Liver (tissue), 8 donors: ENCODE measurements at regions not wholly inside any gene's neighbourhood (a gene's known extent, or its start where the extent isn't known, plus 50 kb on each side); places are given as distances from the start of the nearest gene placed in this dataset.

ENCODE experiments used
- DNase-seq: peaks from one replicate; pipeline ENCODE4 v3.0.0-alpha.2; 2017; ENCODE audit warnings: low spot score
- H3K27ac ChIP-seq, 2 donors: one replicate each; pipeline ENCODE4 v1.7.0; 2013; ENCODE audit warnings: inconsistent platforms in 2 of 2, low read length in 2 of 2, control low read depth in 1 of 2, low read depth in 1 of 2, mild to moderate bottlenecking in 1 of 2
- H3K27me3 ChIP-seq, 4 donors: one replicate each; pipeline versions ENCODE4 v1.6.1 to v1.7.0; 2013; ENCODE audit warnings: low read length in 3 of 4, inconsistent platforms in 1 of 4, mild to moderate bottlenecking in 1 of 4, moderate library complexity in 1 of 4; ENCODE audit not compliant: control insufficient read depth in 4 of 4, insufficient read depth in 4 of 4
- H3K36me3 ChIP-seq, 4 donors: one replicate each; pipeline versions ENCODE4 v1.6.1 to v1.7.0; 2013; ENCODE audit warnings: low read length in 3 of 4, mild to moderate bottlenecking in 3 of 4, low read depth in 1 of 4, moderate library complexity in 1 of 4; ENCODE audit not compliant: control insufficient read depth in 4 of 4, insufficient read depth in 3 of 4
- H3K4me1 ChIP-seq, 4 donors: one replicate each; pipeline versions ENCODE4 v1.6.1 to v1.7.0; 2013; ENCODE audit warnings: low read length in 3 of 4, mild to moderate bottlenecking in 3 of 4, moderate library complexity in 1 of 4; ENCODE audit not compliant: control insufficient read depth in 4 of 4, insufficient read depth in 4 of 4
- H3K4me3 ChIP-seq, 3 donors: one replicate each; pipeline versions ENCODE4 v1.6.1 to v1.7.0; 2013; ENCODE audit warnings: low read length in 3 of 3, control low read depth in 1 of 3, low read depth in 1 of 3, mild to moderate bottlenecking in 1 of 3
- H3K9ac ChIP-seq, 2 donors: one replicate each; pipeline ENCODE4 v1.7.0; 2013; ENCODE audit warnings: low read length in 2 of 2, mild to moderate bottlenecking in 2 of 2, moderate library complexity in 2 of 2, control low read depth in 1 of 2, low read depth in 1 of 2
- H3K9me3 ChIP-seq, 4 donors: one replicate each; pipeline versions ENCODE4 v1.6.1 to v1.7.0; 2013; ENCODE audit warnings: low read length in 3 of 4; ENCODE audit not compliant: control insufficient read depth in 4 of 4
- CTCF ChIP-seq: fragments of 150-350 bp; IDR thresholded peaks from 2 replicates; pipeline ENCODE4 v1.5.1; 2017; ENCODE audit warnings: improper control_type of control experiment, low read depth, low read length; ENCODE audit not compliant: missing input control
- EGR1 ChIP-seq, 2 donors: IDR thresholded peaks; 2 replicates each; pipeline ENCODE4 v1.6.1; 2016 to 2018; ENCODE audit warnings: antibody characterized with exemption in 2 of 2, low read depth in 2 of 2
- FOXA1 ChIP-seq: IDR thresholded peaks from 2 replicates; pipeline ENCODE4 v1.6.1; 2016; ENCODE audit warnings: antibody characterized with exemption
- FOXA2 ChIP-seq: IDR thresholded peaks from 2 replicates; pipeline ENCODE4 v1.6.1; 2016; ENCODE audit warnings: antibody characterized with exemption
- GABPA ChIP-seq, 2 donors: IDR thresholded peaks in 1 of 2; conservative IDR thresholded peaks in 1 of 2; 2 replicates each; pipeline ENCODE4 v1.6.1; 2016; ENCODE audit warnings: antibody characterized with exemption in 2 of 2, mild to moderate bottlenecking in 1 of 2, moderate library complexity in 1 of 2
- JUND ChIP-seq, 2 donors: IDR thresholded peaks; 2 replicates each; pipeline ENCODE4 v1.6.1; 2016; ENCODE audit warnings: antibody characterized with exemption in 2 of 2
- NR2F2 ChIP-seq: IDR thresholded peaks from 2 replicates; pipeline ENCODE4 v1.6.1; 2016; ENCODE audit warnings: antibody characterized with exemption
- RAD21 ChIP-seq, 2 donors: IDR thresholded peaks; 2 replicates each; pipeline ENCODE4 v1.6.1; 2016; ENCODE audit warnings: antibody characterized with exemption in 2 of 2, mild to moderate bottlenecking in 2 of 2
- REST ChIP-seq: IDR thresholded peaks from 2 replicates; pipeline ENCODE4 v1.6.1; 2016; ENCODE audit warnings: antibody characterized with exemption, mild to moderate bottlenecking
- RXRA ChIP-seq, 2 donors: IDR thresholded peaks; 2 replicates each; pipeline ENCODE4 v1.6.1; 2017 to 2018; ENCODE audit warnings: antibody characterized with exemption in 2 of 2, mild to moderate bottlenecking in 1 of 2
- SP1 ChIP-seq: IDR thresholded peaks from 2 replicates; pipeline ENCODE4 v1.6.1; 2018; ENCODE audit warnings: antibody characterized with exemption, mild to moderate bottlenecking
- TAF1 ChIP-seq: conservative IDR thresholded peaks from 2 replicates; pipeline ENCODE4 v1.6.1; 2016; ENCODE audit warnings: antibody characterized with exemption, mild to moderate bottlenecking
- YY1 ChIP-seq: IDR thresholded peaks from 2 replicates; pipeline ENCODE4 v1.6.1; 2016; ENCODE audit warnings: antibody characterized with exemption, mild to moderate bottlenecking
- ZBTB33 ChIP-seq: IDR thresholded peaks from 2 replicates; pipeline ENCODE4 v1.6.1; 2016; ENCODE audit warnings: antibody characterized with exemption
- WGBS: extraction: QIAGEN DNeasy Blood & Tissue Kit; methylation state at CpG from one replicate; pipeline ENCODE4 v1.1.7; 2013; 5-methylcytosine and 5-hydroxymethylcytosine counted together
- donor health status: healthy.
- donor health status: healthy.
- donor health status: healthy.
- donor health status: healthy.
- donor health status: healthy.

- no peak overlapping the region for H3K27ac ChIP-seq
- peaks cover 0 to 5% (median 0%) of the 10 kb centered on the region in 4 donors for H3K27me3 ChIP-seq
- H3K4me3 ChIP-seq = no peak overlapping the region
- no peaks in the 10 kb centered on the region for H3K4me1 ChIP-seq
- H3K36me3 ChIP-seq = no peaks in the 10 kb centered on the region
- no peak overlapping the region for H3K9ac ChIP-seq
- no peak for TF ChIP-seq ZBTB33
- no peak for TF ChIP-seq RXRA (IDR thresholded peaks at IDR 0.05)
- no peak for TF ChIP-seq REST
- no peak for TF ChIP-seq FOXA1
- 86% methylated on average over 2 of the region's 2 CpGs for WGBS
- no peak for DNase-seq
- peaks cover 0 to 21% (median 5%) of the 10 kb centered on the region in 4 donors for H3K9me3 ChIP-seq
Measured at GRCh38 chr10:124213471-124213870, 120.1 kb upstream of the CHST15 start.

GRCh38 chr10:124212702-124213101, 119.3 kb upstream of the CHST15 start:
- Histone ChIP-seq H3K9ac (no peak overlapping the region), H3K9me3 (peaks cover 0 to 21% (median 5%) of the 10 kb centered on the region in 4 donors), H3K36me3 (no peaks in the 10 kb centered on the region), H3K4me3 (no peak overlapping the region), H3K27ac (no peak overlapping the region), H3K4me1 (no peaks in the 10 kb centered on the region), H3K27me3 (peaks cover 0 to under 1% (median 0%) of the 10 kb centered on the region in 4 donors)
- 87% methylated on average over 9 of the region's 9 CpGs for WGBS
- no peak for DNase-seq
- TF ChIP-seq FOXA2 (no peak), NR2F2 (no peak), SP1 (no peak), JUND (IDR thresholded peaks at IDR 0.05) (no peak), EGR1 (IDR thresholded peaks at IDR 0.05; ENCODE audit: low read depth in 2 of 2) (no peak), FOXA1 (no peak), CTCF (no peak), RXRA (IDR thresholded peaks at IDR 0.05) (no peak), TAF1 (no peak)

- Histone ChIP-seq H3K36me3 (no peaks in the 10 kb centered on the region), H3K4me3 (no peak overlapping the region), H3K9me3 (peaks cover 0 to 24% (median 5%) of the 10 kb centered on the region in 4 donors), H3K9ac (no peak overlapping the region), H3K27ac (no peak overlapping the region), H3K27me3 (no peaks in the 10 kb centered on the region), H3K4me1 (no peaks in the 10 kb centered on the region)
- no peak for DNase-seq
- 82% methylated on average over 8 of the region's 8 CpGs for WGBS
- no peak for TF ChIP-seq RAD21 (IDR thresholded peaks at IDR 0.05)
- TF ChIP-seq JUND (IDR thresholded peaks at IDR 0.05) = no peak
- no peak for TF ChIP-seq YY1
- TF ChIP-seq ZBTB33 = no peak
- TF ChIP-seq RXRA (IDR thresholded peaks at IDR 0.05) = no peak
- TF ChIP-seq EGR1 (IDR thresholded peaks at IDR 0.05; ENCODE audit: low read depth in 2 of 2) = no peak
- TF ChIP-seq GABPA (IDR thresholded peaks at IDR 0.05 in 1 of 2, conservative IDR thresholded peaks at IDR 0.05 in 1 of 2) = no peak
- TF ChIP-seq CTCF = no peak
- TF ChIP-seq TAF1 = no peak
- no peak for TF ChIP-seq FOXA2
Measured at GRCh38 chr10:124211921-124212320, 118.5 kb upstream of the CHST15 start.
